OCI-LY1 (cell line): ENCODE measurements at regions not wholly inside any gene's neighbourhood (a gene's known extent, or its start where the extent isn't known, plus 50 kb on each side); places are given as distances from the start of the nearest gene placed in this dataset.

Experiments used
- CTCF ChIP-seq: fragments of 200-600 bp; sonication (generic), shearing (Covaris generic); IDR thresholded peaks from 2 replicates; pipeline ENCODE4 v1.5.1; 2017; ENCODE audit warnings: mild to moderate bottlenecking, antibody characterized with exemption, low read length, moderate library complexity, mixed read lengths
- EZH2 ChIP-seq: fragments of 200-600 bp; sonication (generic), shearing (Covaris generic); IDR thresholded peaks from 2 replicates; pipeline ENCODE4 v1.8.0; 2017; ENCODE audit warnings: borderline replicate concordance, mixed run types, mild to moderate bottlenecking, antibody characterized with exemption, low read length, moderate library complexity, mixed read lengths

GRCh38 chr20:48339986-48340882 lies 487.6 kb downstream of the PREX1 start:
- TF ChIP-seq CTCF = no peak
- no peak for TF ChIP-seq EZH2
